Posterior vena cava (tissue), 2 donors: ENCODE measurements at regions not wholly inside any gene's neighbourhood (a gene's known extent, or its start where the extent isn't known, plus 50 kb on each side); places are given as distances from the start of the nearest gene placed in this dataset.

Experiments
- microRNA-seq, 2 donors: library from miRNA; unstranded; fragments of <30 nt; microRNA quantifications; one replicate each; pipeline ENCODE4 v1.2.0, GENCODE V29; 2020 to 2021; ENCODE audit warnings: borderline microRNAs expressed in 2 of 2
- donor health status: DM: yes; HTN: yes; CAD: no.
- donor health status: DM: yes; HTN: yes; CAD: no.

Small RNAs in the stretch of these regions (microRNA-seq; reads per million reads assigned to microRNA genes)
- gene MIR1587 (0 reads per million in 2 donors), gene MIR3937 (0 reads per million in 2 donors)
